ENCODE measurements at regions not wholly inside any gene's neighbourhood (a gene's known extent, or its start where the extent isn't known, plus 50 kb on each side); places are given as distances from the start of the nearest gene placed in this dataset.

GRCh38 chrX:10882484-10882883, 228.6 kb upstream of the HCCS start:
- no peak overlapping the region for H3K27ac Mint-ChIP-seq
- ATAC-seq (ENCODE audit: low read depth) (no peak), DNase-seq (no peak)
- no peaks in the 10 kb centered on the region for H3K27me3 Mint-ChIP-seq
- H3K36me3 Mint-ChIP-seq (ENCODE audit: low read depth), result no peaks in the 10 kb centered on the region
- H3K4me1 Mint-ChIP-seq, result no peaks in the 10 kb centered on the region
- H3K4me3 Mint-ChIP-seq, result no peak overlapping the region
- ChIA-PET CTCF (no interaction called here), POLR2A (no interaction called here)
- intact Hi-C loops (cut with micrococcal nuclease), result no loop called here
- no peaks in the 10 kb centered on the region for H3K9me3 Mint-ChIP-seq
- TF ChIP-seq CTCF (IDR thresholded peaks at IDR 0.05), result no peak

- ChIA-PET POLR2A (no interaction called here), CTCF (no interaction called here)
- H3K9me3 Mint-ChIP-seq, result no peaks in the 10 kb centered on the region
- no peak overlapping the region for H3K27ac Mint-ChIP-seq
- intact Hi-C loops (cut with micrococcal nuclease), result no loop called here
- no peak for ATAC-seq (ENCODE audit: low read depth)
- no peak overlapping the region for H3K4me3 Mint-ChIP-seq
- H3K4me1 Mint-ChIP-seq, result no peaks in the 10 kb centered on the region
- no peak for DNase-seq
- no peaks in the 10 kb centered on the region for H3K27me3 Mint-ChIP-seq
- no peaks in the 10 kb centered on the region for H3K36me3 Mint-ChIP-seq (ENCODE audit: low read depth)
- no peak for TF ChIP-seq CTCF (IDR thresholded peaks at IDR 0.05)
Measured at GRCh38 chrX:10884246-10884645, 226.9 kb upstream of the HCCS start.

GRCh38 chrX:10892621-10893225, 218.4 kb upstream of the HCCS start:
- H3K27ac Mint-ChIP-seq, result no peak overlapping the region
- no peaks in the 10 kb centered on the region for H3K27me3 Mint-ChIP-seq
- no peak for DNase-seq
- ChIA-PET CTCF (no interaction called here), POLR2A (no interaction called here)
- no peak overlapping the region for H3K4me3 Mint-ChIP-seq
- ATAC-seq (ENCODE audit: low read depth), result no peak
- no peaks in the 10 kb centered on the region for H3K36me3 Mint-ChIP-seq (ENCODE audit: low read depth)
- intact Hi-C loops (cut with micrococcal nuclease), result no loop called here
- TF ChIP-seq CTCF (IDR thresholded peaks at IDR 0.05), result no peak
- H3K9me3 Mint-ChIP-seq, result no peaks in the 10 kb centered on the region
- no peaks in the 10 kb centered on the region for H3K4me1 Mint-ChIP-seq

GRCh38 chrX:10893366-10893765, 217.8 kb upstream of the HCCS start:
- H3K4me3 Mint-ChIP-seq, result no peak overlapping the region
- no peaks in the 10 kb centered on the region for H3K36me3 Mint-ChIP-seq (ENCODE audit: low read depth)
- H3K4me1 Mint-ChIP-seq, result no peaks in the 10 kb centered on the region
- ChIA-PET POLR2A (no interaction called here), CTCF (no interaction called here)
- no peaks in the 10 kb centered on the region for H3K27me3 Mint-ChIP-seq
- no peak overlapping the region for H3K27ac Mint-ChIP-seq
- intact Hi-C loops (cut with micrococcal nuclease), result no loop called here
- ATAC-seq (ENCODE audit: low read depth) (no peak), DNase-seq (no peak)
- no peaks in the 10 kb centered on the region for H3K9me3 Mint-ChIP-seq
- TF ChIP-seq CTCF (IDR thresholded peaks at IDR 0.05), result no peak

- TF ChIP-seq CTCF (IDR thresholded peaks at IDR 0.05), result no peak
- intact Hi-C loops (cut with micrococcal nuclease), result no loop called here
- H3K4me3 Mint-ChIP-seq, result no peak overlapping the region
- no peaks in the 10 kb centered on the region for H3K36me3 Mint-ChIP-seq (ENCODE audit: low read depth)
- ATAC-seq (ENCODE audit: low read depth) (no peak), DNase-seq (no peak)
- H3K27me3 Mint-ChIP-seq, result no peaks in the 10 kb centered on the region
- H3K9me3 Mint-ChIP-seq, result no peaks in the 10 kb centered on the region
- no peaks in the 10 kb centered on the region for H3K4me1 Mint-ChIP-seq
- ChIA-PET CTCF (no interaction called here), POLR2A (no interaction called here)
- H3K27ac Mint-ChIP-seq, result no peak overlapping the region
Measured at GRCh38 chrX:10893976-10894375, 217.2 kb upstream of the HCCS start.
